SK-N-SH (cell line): ENCODE measurements at regions not wholly inside any gene's neighbourhood (a gene's known extent, or its start where the extent isn't known, plus 50 kb on each side); places are given as distances from the start of the nearest gene placed in this dataset.

ENCODE experiments used
- CTCF ChIA-PET: fragments of 300-600, 350-600 bp; formaldehyde crosslinking; extraction: SDS; loops from one replicate; lab custom pipeline; 2021; lab: Yijun Ruan, JAX
- POLR2A ChIA-PET: fragments of 350-600 bp; sonication (Branson Sonifier 250); formaldehyde crosslinking; extraction: SDS; loops from one replicate; lab custom pipeline; 2020; ENCODE audit warnings: antibody characterized with exemption, inconsistent platforms; lab: Yijun Ruan, JAX
- DNase-seq: peaks from one replicate; pipeline ENCODE4 v3.0.0; 2012
- H2AFZ ChIP-seq: fragments of 200-600 bp; sonication (generic); 2 replicates; pipeline ENCODE4 v1.8.1; 2016; ENCODE audit warnings: antibody characterized with exemption, mild to moderate bottlenecking, low read depth
- H3F3A ChIP-seq: fragments of 200-600 bp; sonication (generic); replicated peaks from 2 replicates; pipeline ENCODE3; 2016; ENCODE audit warnings: antibody characterized with exemption, mild to moderate bottlenecking; ENCODE audit not compliant: insufficient read depth
- H3K27ac ChIP-seq, 2 experiments: fragments of 200-500 bp in 1 of 2; fragments of 200-600 bp in 1 of 2; sonication (Bioruptor generic) in 1 of 2; sonication (generic), shearing (Covaris generic) in 1 of 2; 2 replicates each; pipeline versions ENCODE4 v1.5.1 to v1.6.1; 2014 to 2016; ENCODE audit warnings: low read depth in 2 of 2, inconsistent platforms in 1 of 2, low read length in 1 of 2, mild to moderate bottlenecking in 1 of 2, mixed read lengths in 1 of 2
- H3K27me3 ChIP-seq: fragments of 200-600 bp; sonication (generic), shearing (Covaris generic); 2 replicates; pipeline ENCODE4 v1.6.1; 2016; ENCODE audit warnings: mixed run types; ENCODE audit not compliant: insufficient read depth
- H3K36me3 ChIP-seq, 2 experiments: fragments of 200-500 bp in 1 of 2; fragments of 200-600 bp in 1 of 2; sonication (Bioruptor generic) in 1 of 2; sonication (generic) in 1 of 2; replicated peaks in 1 of 2; 2 replicates each; pipeline versions ENCODE3 to v1.5.1; 2014 to 2016; ENCODE audit warnings: low read length in 1 of 2, mild to moderate bottlenecking in 1 of 2; ENCODE audit not compliant: insufficient read depth in 2 of 2, control insufficient read depth in 1 of 2
- H3K4me1 ChIP-seq, 2 experiments: fragments of 200-500 bp in 1 of 2; fragments of 200-600 bp in 1 of 2; sonication (Bioruptor generic) in 1 of 2; sonication (generic), shearing (Covaris generic) in 1 of 2; 2 replicates each; pipeline versions ENCODE4 v1.5.1 to v1.6.1; 2014 to 2016; ENCODE audit warnings: low read depth in 1 of 2, low read length in 1 of 2, mixed run types in 1 of 2; ENCODE audit not compliant: insufficient read depth in 2 of 2, control insufficient read depth in 1 of 2
- H3K4me2 ChIP-seq: fragments of 200-600 bp; sonication (generic), shearing (Covaris generic); 2 replicates; pipeline ENCODE4 v1.6.1; 2017; ENCODE audit warnings: mixed run types
- H3K4me3 ChIP-seq, 2 experiments: fragments of 200-500 bp in 1 of 2; fragments of 200-600 bp in 1 of 2; sonication (Bioruptor generic) in 1 of 2; sonication (generic), shearing (Covaris generic) in 1 of 2; 2 replicates each; pipeline versions ENCODE4 v1.5.1 to v1.8.1; 2014 to 2016; ENCODE audit warnings: low read depth in 2 of 2, inconsistent platforms in 1 of 2, low read length in 1 of 2, mild to moderate bottlenecking in 1 of 2, mixed read lengths in 1 of 2, moderate library complexity in 1 of 2
- H3K79me2 ChIP-seq: fragments of 200-600 bp; sonication (generic); 2 replicates; pipeline ENCODE4 v1.8.1; 2017; ENCODE audit warnings: mild to moderate bottlenecking; ENCODE audit not compliant: insufficient read depth
- H3K9ac ChIP-seq: fragments of 200-600 bp; sonication (generic); 2 replicates; pipeline ENCODE4 v1.6.1; 2017; ENCODE audit warnings: mixed run types
- H3K9me2 ChIP-seq: fragments of 200-600 bp; sonication (generic); 2 replicates; pipeline ENCODE4 v1.6.1; 2017; ENCODE audit warnings: mixed run types
- H3K9me3 ChIP-seq: fragments of 200-600 bp; sonication (generic); 2 replicates; pipeline ENCODE4 v1.6.1; 2017; ENCODE audit warnings: mixed run types, mild to moderate bottlenecking, moderate library complexity
- H4K20me1 ChIP-seq: fragments of 200-600 bp; sonication (generic); 2 replicates; pipeline ENCODE4 v1.6.1; 2017; ENCODE audit warnings: mild to moderate bottlenecking, mixed run types; ENCODE audit not compliant: insufficient read depth
- ELF1 ChIP-seq: IDR thresholded peaks from 2 replicates; pipeline ENCODE4 v1.4.0; 2012
- EZH2phosphoT487 ChIP-seq: fragments of 200-600 bp; sonication (generic); IDR thresholded peaks from 2 replicates; pipeline ENCODE4 v1.6.1; 2017; ENCODE audit warnings: low read depth, mixed run types, mild to moderate bottlenecking, antibody characterized with exemption, moderate library complexity, borderline replicate concordance
- FOXJ3 ChIP-seq: sonication (generic); formaldehyde crosslinking; IDR thresholded peaks from 2 replicates; pipeline ENCODE4 v1.5.1; 2020; ENCODE audit warnings: mild to moderate bottlenecking, missing genetic modification reagents
- GABPA ChIP-seq: IDR thresholded peaks from 2 replicates; pipeline ENCODE4 v1.4.0; 2012; ENCODE audit warnings: low read depth, mild to moderate bottlenecking
- GATA2 ChIP-seq: sonication (generic); formaldehyde crosslinking; IDR thresholded peaks from 2 replicates; pipeline ENCODE4 v1.5.0; 2020; ENCODE audit warnings: mild to moderate bottlenecking, missing genetic modification reagents
- JUND ChIP-seq: IDR thresholded peaks from 2 replicates; pipeline ENCODE4 v1.4.0; 2012
- RAD21 ChIP-seq: IDR thresholded peaks from 2 replicates; pipeline ENCODE4 v1.6.1; 2012; ENCODE audit warnings: mild to moderate bottlenecking, low read length
- RFX5 ChIP-seq: IDR thresholded peaks from 2 replicates; pipeline ENCODE4 v1.6.1; 2012; ENCODE audit warnings: mild to moderate bottlenecking, improper control_type of control experiment, low read length
- RXRA ChIP-seq: IDR thresholded peaks from 2 replicates; pipeline ENCODE4 v1.4.0; 2012; ENCODE audit warnings: low read depth, mild to moderate bottlenecking, borderline replicate concordance
- TAF1 ChIP-seq: IDR thresholded peaks from 2 replicates; pipeline ENCODE4 v1.6.1; 2012; ENCODE audit warnings: low read depth, mild to moderate bottlenecking, low read length, moderate library complexity, borderline replicate concordance
- TF ChIP-seq, protein P1 (sequence below): IDR thresholded peaks from 2 replicates; pipeline ENCODE4 v1.4.0; 2012; ENCODE audit warnings: low read depth, borderline replicate concordance
- TF ChIP-seq, protein P2 (sequence below): fragments of 200-600 bp; sonication (generic); IDR thresholded peaks from 2 replicates; pipeline ENCODE4 v1.6.1; 2017; ENCODE audit warnings: antibody characterized with exemption, mild to moderate bottlenecking, moderate library complexity
- TF ChIP-seq, protein P3 (sequence below): IDR thresholded peaks from 2 replicates; pipeline ENCODE4 v1.6.1; 2012; ENCODE audit warnings: mild to moderate bottlenecking, low read depth, low read length, moderate library complexity
- TF ChIP-seq, protein P4 (sequence below): fragments of 150-350 bp; IDR thresholded peaks from 2 replicates; pipeline ENCODE4 v1.6.1; 2017; ENCODE audit warnings: antibody characterized with exemption, low read length, low read depth, borderline replicate concordance

DNA sequence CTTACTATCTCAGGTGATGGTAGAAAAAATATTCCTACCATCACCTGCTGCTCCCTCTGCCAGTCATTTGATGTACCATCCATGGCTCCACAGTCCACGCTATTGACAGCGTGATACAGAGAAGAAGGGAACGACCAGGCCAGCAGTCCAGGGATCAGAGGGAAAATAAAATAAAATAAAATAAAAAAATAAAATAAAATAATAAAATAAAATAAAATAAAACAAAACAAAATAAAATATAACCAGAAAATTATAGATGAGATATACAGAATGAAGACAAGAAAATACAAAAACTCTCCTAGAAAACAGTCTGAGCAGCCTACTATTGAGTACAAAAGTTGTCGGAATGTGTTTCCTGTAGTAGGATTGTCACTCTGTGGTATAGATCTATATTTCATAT lies 619.4 kb upstream of the TMPRSS15 start (continued):
- TF ChIP-seq, protein P1, sequence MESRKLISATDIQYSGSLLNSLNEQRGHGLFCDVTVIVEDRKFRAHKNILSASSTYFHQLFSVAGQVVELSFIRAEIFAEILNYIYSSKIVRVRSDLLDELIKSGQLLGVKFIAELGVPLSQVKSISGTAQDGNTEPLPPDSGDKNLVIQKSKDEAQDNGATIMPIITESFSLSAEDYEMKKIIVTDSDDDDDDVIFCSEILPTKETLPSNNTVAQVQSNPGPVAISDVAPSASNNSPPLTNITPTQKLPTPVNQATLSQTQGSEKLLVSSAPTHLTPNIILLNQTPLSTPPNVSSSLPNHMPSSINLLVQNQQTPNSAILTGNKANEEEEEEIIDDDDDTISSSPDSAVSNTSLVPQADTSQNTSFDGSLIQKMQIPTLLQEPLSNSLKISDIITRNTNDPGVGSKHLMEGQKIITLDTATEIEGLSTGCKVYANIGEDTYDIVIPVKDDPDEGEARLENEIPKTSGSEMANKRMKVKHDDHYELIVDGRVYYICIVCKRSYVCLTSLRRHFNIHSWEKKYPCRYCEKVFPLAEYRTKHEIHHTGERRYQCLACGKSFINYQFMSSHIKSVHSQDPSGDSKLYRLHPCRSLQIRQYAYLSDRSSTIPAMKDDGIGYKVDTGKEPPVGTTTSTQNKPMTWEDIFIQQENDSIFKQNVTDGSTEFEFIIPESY = no peak
- TF ChIP-seq GABPA (no peak), EZH2phosphoT487 (no peak), RXRA (no peak)
- TF ChIP-seq, all 33 proteins: peak for 0

DNA sequence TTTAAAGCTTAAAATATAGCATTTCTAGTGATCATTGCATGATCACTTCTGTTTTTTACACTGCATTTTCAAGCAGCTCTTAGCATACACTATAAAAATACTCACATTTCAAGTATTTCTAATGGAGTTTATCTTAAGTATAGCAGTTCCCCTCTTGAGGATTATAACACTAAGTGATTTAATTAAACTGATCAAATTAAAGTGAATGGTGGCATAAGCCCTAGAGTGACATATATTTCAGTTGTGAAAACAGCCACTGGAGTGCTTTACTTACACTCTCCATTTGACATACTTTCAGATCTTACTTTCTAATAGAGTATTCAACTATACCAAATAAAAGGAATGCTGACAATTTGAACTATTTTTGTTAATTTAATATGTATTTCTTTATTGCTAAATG lies 623.3 kb upstream of the TMPRSS15 start:
- Histone ChIP-seq H3K27ac (no peak overlapping the region), H3K9me2 (no peaks in the 10 kb centered on the region), H3K27me3 (no peaks in the 10 kb centered on the region), H3K36me3 (no peaks in the 10 kb centered on the region), H3K79me2 (no peaks in the 10 kb centered on the region), H3K9me3 (no peaks in the 10 kb centered on the region), H3K4me2 (no peak overlapping the region), H2AFZ (no peak overlapping the region), H3K4me1 (no peaks in the 10 kb centered on the region), H3F3A (no peaks in the 10 kb centered on the region)
- DNase-seq = no peak
- ChIA-PET POLR2A (no interaction called here), CTCF (no interaction called here)
- TF ChIP-seq TAF1 (no peak), JUND (no peak), RAD21 (no peak), FOXJ3 (CRISPR knock-in tag) (no peak), ELF1 (no peak), RFX5 (no peak), GATA2 (CRISPR knock-in tag) (no peak)
- TF ChIP-seq, protein P2, sequence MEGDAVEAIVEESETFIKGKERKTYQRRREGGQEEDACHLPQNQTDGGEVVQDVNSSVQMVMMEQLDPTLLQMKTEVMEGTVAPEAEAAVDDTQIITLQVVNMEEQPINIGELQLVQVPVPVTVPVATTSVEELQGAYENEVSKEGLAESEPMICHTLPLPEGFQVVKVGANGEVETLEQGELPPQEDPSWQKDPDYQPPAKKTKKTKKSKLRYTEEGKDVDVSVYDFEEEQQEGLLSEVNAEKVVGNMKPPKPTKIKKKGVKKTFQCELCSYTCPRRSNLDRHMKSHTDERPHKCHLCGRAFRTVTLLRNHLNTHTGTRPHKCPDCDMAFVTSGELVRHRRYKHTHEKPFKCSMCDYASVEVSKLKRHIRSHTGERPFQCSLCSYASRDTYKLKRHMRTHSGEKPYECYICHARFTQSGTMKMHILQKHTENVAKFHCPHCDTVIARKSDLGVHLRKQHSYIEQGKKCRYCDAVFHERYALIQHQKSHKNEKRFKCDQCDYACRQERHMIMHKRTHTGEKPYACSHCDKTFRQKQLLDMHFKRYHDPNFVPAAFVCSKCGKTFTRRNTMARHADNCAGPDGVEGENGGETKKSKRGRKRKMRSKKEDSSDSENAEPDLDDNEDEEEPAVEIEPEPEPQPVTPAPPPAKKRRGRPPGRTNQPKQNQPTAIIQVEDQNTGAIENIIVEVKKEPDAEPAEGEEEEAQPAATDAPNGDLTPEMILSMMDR = no peak
- TF ChIP-seq, protein P3, sequence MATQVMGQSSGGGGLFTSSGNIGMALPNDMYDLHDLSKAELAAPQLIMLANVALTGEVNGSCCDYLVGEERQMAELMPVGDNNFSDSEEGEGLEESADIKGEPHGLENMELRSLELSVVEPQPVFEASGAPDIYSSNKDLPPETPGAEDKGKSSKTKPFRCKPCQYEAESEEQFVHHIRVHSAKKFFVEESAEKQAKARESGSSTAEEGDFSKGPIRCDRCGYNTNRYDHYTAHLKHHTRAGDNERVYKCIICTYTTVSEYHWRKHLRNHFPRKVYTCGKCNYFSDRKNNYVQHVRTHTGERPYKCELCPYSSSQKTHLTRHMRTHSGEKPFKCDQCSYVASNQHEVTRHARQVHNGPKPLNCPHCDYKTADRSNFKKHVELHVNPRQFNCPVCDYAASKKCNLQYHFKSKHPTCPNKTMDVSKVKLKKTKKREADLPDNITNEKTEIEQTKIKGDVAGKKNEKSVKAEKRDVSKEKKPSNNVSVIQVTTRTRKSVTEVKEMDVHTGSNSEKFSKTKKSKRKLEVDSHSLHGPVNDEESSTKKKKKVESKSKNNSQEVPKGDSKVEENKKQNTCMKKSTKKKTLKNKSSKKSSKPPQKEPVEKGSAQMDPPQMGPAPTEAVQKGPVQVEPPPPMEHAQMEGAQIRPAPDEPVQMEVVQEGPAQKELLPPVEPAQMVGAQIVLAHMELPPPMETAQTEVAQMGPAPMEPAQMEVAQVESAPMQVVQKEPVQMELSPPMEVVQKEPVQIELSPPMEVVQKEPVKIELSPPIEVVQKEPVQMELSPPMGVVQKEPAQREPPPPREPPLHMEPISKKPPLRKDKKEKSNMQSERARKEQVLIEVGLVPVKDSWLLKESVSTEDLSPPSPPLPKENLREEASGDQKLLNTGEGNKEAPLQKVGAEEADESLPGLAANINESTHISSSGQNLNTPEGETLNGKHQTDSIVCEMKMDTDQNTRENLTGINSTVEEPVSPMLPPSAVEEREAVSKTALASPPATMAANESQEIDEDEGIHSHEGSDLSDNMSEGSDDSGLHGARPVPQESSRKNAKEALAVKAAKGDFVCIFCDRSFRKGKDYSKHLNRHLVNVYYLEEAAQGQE = no peak
- TF ChIP-seq, protein P4, sequence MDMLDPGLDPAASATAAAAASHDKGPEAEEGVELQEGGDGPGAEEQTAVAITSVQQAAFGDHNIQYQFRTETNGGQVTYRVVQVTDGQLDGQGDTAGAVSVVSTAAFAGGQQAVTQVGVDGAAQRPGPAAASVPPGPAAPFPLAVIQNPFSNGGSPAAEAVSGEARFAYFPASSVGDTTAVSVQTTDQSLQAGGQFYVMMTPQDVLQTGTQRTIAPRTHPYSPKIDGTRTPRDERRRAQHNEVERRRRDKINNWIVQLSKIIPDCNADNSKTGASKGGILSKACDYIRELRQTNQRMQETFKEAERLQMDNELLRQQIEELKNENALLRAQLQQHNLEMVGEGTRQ = no peak
- TF ChIP-seq, all 33 proteins: peak for 0
- Histone ChIP-seq H3K4me3 (no peak overlapping the region), H4K20me1 (no peaks in the 10 kb centered on the region), H3K9ac (no peak overlapping the region)
